Ascending aorta (tissue), 2 donors: ENCODE measurements at regions not wholly inside any gene's neighbourhood (a gene's known extent, or its start where the extent isn't known, plus 50 kb on each side); places are given as distances from the start of the nearest gene placed in this dataset.

ENCODE experiments used
- DNase-seq, 2 donors: peaks; one replicate each; pipeline ENCODE4 v3.0.0-alpha.2; 2019; ENCODE audit warnings: low spot score in 2 of 2
- H3K27ac ChIP-seq, 2 donors: fragments of 200-600 bp; sonication (generic); one replicate each; pipeline ENCODE4 v1.5.1; 2016 to 2017; ENCODE audit warnings: mild to moderate bottlenecking in 1 of 2
- H3K27me3 ChIP-seq: fragments of 200-600 bp; sonication (generic); one replicate; pipeline ENCODE4 v1.5.1; 2017
- H3K36me3 ChIP-seq, 2 donors: fragments of 200-600 bp; sonication (generic); one replicate each; pipeline ENCODE4 v1.5.1; 2016
- H3K4me1 ChIP-seq, 2 donors: fragments of 200-600 bp; sonication (generic); one replicate each; pipeline ENCODE4 v1.5.1; 2016 to 2017; ENCODE audit warnings: mild to moderate bottlenecking in 1 of 2
- H3K4me3 ChIP-seq, 2 donors: fragments of 200-600 bp; sonication (generic); one replicate each; pipeline ENCODE4 v1.5.1; 2016 to 2017; ENCODE audit warnings: mild to moderate bottlenecking in 1 of 2
- H3K9me3 ChIP-seq, 2 donors: fragments of 200-600 bp; sonication (generic); one replicate each; pipeline ENCODE4 v1.5.1; 2016
- CTCF ChIP-seq, 3 experiments: fragments of 200-600 bp in 2 of 3; fragments of 450-650 bp in 1 of 3; sonication (generic) in 2 of 3; IDR thresholded peaks; one replicate each; pipeline ENCODE4 v1.5.1; 2016 to 2019; ENCODE audit warnings: antibody characterized with exemption in 3 of 3, mild to moderate bottlenecking in 1 of 3, moderate library complexity in 1 of 3
- intact Hi-C: fragments of 100-400 bp; cut with DNase I; formaldehyde crosslinking; loops from one replicate; pipeline ENCODE4 v1.15.1; 2023

GRCh38 chr2:199684168-199684567 lies 166.8 kb downstream of the FTCDNL1 start:
- Histone ChIP-seq H3K27ac (no peak overlapping the region), H3K27me3 (no peaks in the 10 kb centered on the region), H3K4me1 (no peaks in the 10 kb centered on the region), H3K36me3 (no peaks in the 10 kb centered on the region), H3K4me3 (no peak overlapping the region), H3K9me3 (no peaks in the 10 kb centered on the region)
- DNase-seq, result no peak
- intact Hi-C loops, result no loop called here
- no peak for TF ChIP-seq CTCF (IDR thresholded peaks at IDR 0.05)

- H3K9me3 ChIP-seq, result no peaks in the 10 kb centered on the region
- no peak for TF ChIP-seq CTCF (IDR thresholded peaks at IDR 0.05)
- H3K4me1 ChIP-seq, result no peaks in the 10 kb centered on the region
- no peak for DNase-seq
- H3K4me3 ChIP-seq, result no peak overlapping the region
- H3K27ac ChIP-seq, result no peak overlapping the region
- no peaks in the 10 kb centered on the region for H3K36me3 ChIP-seq
- no peaks in the 10 kb centered on the region for H3K27me3 ChIP-seq
- intact Hi-C loops, result no loop called here
Observed at GRCh38 chr2:199682001-199682400, 169.0 kb downstream of the FTCDNL1 start.

GRCh38 chr2:199680482-199680881 lies 170.5 kb downstream of the FTCDNL1 start:
- H3K36me3 ChIP-seq, result no peaks in the 10 kb centered on the region
- H3K27me3 ChIP-seq, result no peaks in the 10 kb centered on the region
- no peak for TF ChIP-seq CTCF (IDR thresholded peaks at IDR 0.05)
- H3K4me3 ChIP-seq, result no peak overlapping the region
- H3K27ac ChIP-seq, result no peak overlapping the region
- no peak for DNase-seq
- H3K4me1 ChIP-seq, result no peaks in the 10 kb centered on the region
- no peaks in the 10 kb centered on the region for H3K9me3 ChIP-seq
- intact Hi-C loops, result no loop called here

- intact Hi-C loops, result no loop called here
- TF ChIP-seq CTCF (IDR thresholded peaks at IDR 0.05), result no peak
Observed at GRCh38 chr2:199679883-199680282, 171.1 kb downstream of the FTCDNL1 start.

GRCh38 chr2:199677881-199678280 lies 173.1 kb downstream of the FTCDNL1 start:
- no peaks in the 10 kb centered on the region for H3K4me1 ChIP-seq
- no peak for TF ChIP-seq CTCF (IDR thresholded peaks at IDR 0.05)
- intact Hi-C loops, result no loop called here

More at GRCh38 chr2:199679883-199680282, 171.1 kb downstream of the FTCDNL1 start:
- H3K36me3 ChIP-seq, result no peaks in the 10 kb centered on the region
- no peak for DNase-seq
- no peaks in the 10 kb centered on the region for H3K4me1 ChIP-seq
- no peaks in the 10 kb centered on the region for H3K27me3 ChIP-seq
- no peaks in the 10 kb centered on the region for H3K9me3 ChIP-seq
- H3K27ac ChIP-seq, result no peak overlapping the region
- H3K4me3 ChIP-seq, result no peak overlapping the region

GRCh38 chr2:199668645-199669044 lies 182.3 kb downstream of the FTCDNL1 start:
- no peak for DNase-seq
- Histone ChIP-seq H3K27ac (no peak overlapping the region), H3K4me3 (no peak overlapping the region), H3K27me3 (no peaks in the 10 kb centered on the region), H3K9me3 (no peaks in the 10 kb centered on the region), H3K36me3 (no peaks in the 10 kb centered on the region), H3K4me1 (no peaks in the 10 kb centered on the region)
- TF ChIP-seq CTCF (IDR thresholded peaks at IDR 0.05), result no peak
- intact Hi-C loops, result no loop called here

More at GRCh38 chr2:199677881-199678280, 173.1 kb downstream of the FTCDNL1 start:
- Histone ChIP-seq H3K9me3 (no peaks in the 10 kb centered on the region), H3K27ac (no peak overlapping the region), H3K4me3 (no peak overlapping the region), H3K36me3 (no peaks in the 10 kb centered on the region), H3K27me3 (no peaks in the 10 kb centered on the region)
- DNase-seq, result no peak
